ENCODE measurements at regions not wholly inside any gene's neighbourhood (a gene's known extent, or its start where the extent isn't known, plus 50 kb on each side); places are given as distances from the start of the nearest gene placed in this dataset.
A peak's percentile ranks its signal among the peaks of the same experiment; 100 is the strongest.

- DNase-seq (ENCODE audit: low spot score in 2 of 2) (no peak), ATAC-seq (ENCODE audit: low read depth) (no peak)
- peaks cover 4% of the 10 kb centered on the region for H3K4me1 Mint-ChIP-seq
- no peak overlapping the region for H3K27ac Mint-ChIP-seq
- no peaks in the 10 kb centered on the region for H3K36me3 Mint-ChIP-seq
- peaks cover 3% of the 10 kb centered on the region for H3K27me3 Mint-ChIP-seq
- H3K4me3 Mint-ChIP-seq = no peak overlapping the region
- H3K9me3 Mint-ChIP-seq = no peaks in the 10 kb centered on the region
Measured at GRCh38 chr2:221289846-221290245, 282.3 kb downstream of the EPHA4 start.

- no peak overlapping the region for H3K4me3 Mint-ChIP-seq
- no peaks in the 10 kb centered on the region for H3K36me3 Mint-ChIP-seq
- DNase-seq (ENCODE audit: low spot score in 2 of 2) (no peak), ATAC-seq (ENCODE audit: low read depth) (peak; percentile 24)
- H3K4me1 Mint-ChIP-seq = peaks cover 4% of the 10 kb centered on the region
- peaks cover 6% of the 10 kb centered on the region for H3K27me3 Mint-ChIP-seq
- no peaks in the 10 kb centered on the region for H3K9me3 Mint-ChIP-seq
- no peak overlapping the region for H3K27ac Mint-ChIP-seq
Measured at GRCh38 chr2:221293949-221294742, 278.0 kb downstream of the EPHA4 start.

- ATAC-seq (ENCODE audit: low read depth) (no peak), DNase-seq (ENCODE audit: low spot score in 2 of 2) (no peak)
- Mint-ChIP-seq H3K36me3 (no peaks in the 10 kb centered on the region), H3K4me1 (no peaks in the 10 kb centered on the region), H3K9me3 (no peaks in the 10 kb centered on the region), H3K27me3 (no peaks in the 10 kb centered on the region), H3K27ac (no peak overlapping the region), H3K4me3 (no peak overlapping the region)
Measured at GRCh38 chr2:221304916-221305315, 267.2 kb downstream of the EPHA4 start.

- Mint-ChIP-seq H3K4me1 (peaks cover 4% of the 10 kb centered on the region), H3K36me3 (no peaks in the 10 kb centered on the region), H3K27me3 (no peaks in the 10 kb centered on the region), H3K9me3 (no peaks in the 10 kb centered on the region), H3K27ac (no peak overlapping the region), H3K4me3 (no peak overlapping the region)
- no peak for ATAC-seq (ENCODE audit: low read depth)
- DNase-seq (ENCODE audit: low spot score in 2 of 2) = no peak
Measured at GRCh38 chr2:221308507-221309066, 263.5 kb downstream of the EPHA4 start.

GRCh38 chr2:221309892-221310583 lies 262.1 kb downstream of the EPHA4 start:
- Mint-ChIP-seq H3K36me3 (no peaks in the 10 kb centered on the region), H3K4me3 (no peak overlapping the region), H3K4me1 (peaks cover 4% of the 10 kb centered on the region), H3K27me3 (no peaks in the 10 kb centered on the region), H3K27ac (no peak overlapping the region), H3K9me3 (no peaks in the 10 kb centered on the region)
- DNase-seq (ENCODE audit: low spot score in 2 of 2) = no peak
- no peak for ATAC-seq (ENCODE audit: low read depth)

GRCh38 chr2:221310730-221311129 lies 261.4 kb downstream of the EPHA4 start:
- ATAC-seq (ENCODE audit: low read depth) (no peak), DNase-seq (ENCODE audit: low spot score in 2 of 2) (no peak)
- Mint-ChIP-seq H3K9me3 (no peaks in the 10 kb centered on the region), H3K36me3 (no peaks in the 10 kb centered on the region), H3K27ac (no peak overlapping the region), H3K4me1 (peaks cover 4% of the 10 kb centered on the region), H3K27me3 (no peaks in the 10 kb centered on the region), H3K4me3 (no peak overlapping the region)

- Mint-ChIP-seq H3K27ac (no peak overlapping the region), H3K27me3 (no peaks in the 10 kb centered on the region), H3K4me1 (peaks cover 4% of the 10 kb centered on the region), H3K36me3 (no peaks in the 10 kb centered on the region), H3K4me3 (no peak overlapping the region), H3K9me3 (no peaks in the 10 kb centered on the region)
- no peak for ATAC-seq (ENCODE audit: low read depth)
- DNase-seq (ENCODE audit: low spot score in 2 of 2) = no peak
Measured at GRCh38 chr2:221312634-221313033, 259.5 kb downstream of the EPHA4 start.

- Mint-ChIP-seq H3K4me3 (no peak overlapping the region), H3K27ac (no peak overlapping the region), H3K36me3 (no peaks in the 10 kb centered on the region), H3K27me3 (peaks cover 6% of the 10 kb centered on the region), H3K9me3 (no peaks in the 10 kb centered on the region), H3K4me1 (peaks cover 4% of the 10 kb centered on the region)
- DNase-seq (ENCODE audit: low spot score in 2 of 2) (no peak), ATAC-seq (ENCODE audit: low read depth) (no peak)
Measured at GRCh38 chr2:221314786-221315185, 257.3 kb downstream of the EPHA4 start.

GRCh38 chr2:221318376-221319130 lies 253.6 kb downstream of the EPHA4 start:
- Mint-ChIP-seq H3K9me3 (no peaks in the 10 kb centered on the region), H3K36me3 (no peaks in the 10 kb centered on the region), H3K4me3 (no peak overlapping the region), H3K4me1 (no peaks in the 10 kb centered on the region), H3K27ac (no peak overlapping the region), H3K27me3 (peaks cover 6% of the 10 kb centered on the region)
- DNase-seq (ENCODE audit: low spot score in 2 of 2) (no peak), ATAC-seq (ENCODE audit: low read depth) (no peak)

GRCh38 chr2:221322741-221323140 lies 249.4 kb downstream of the EPHA4 start:
- H3K36me3 Mint-ChIP-seq = peaks cover 2% of the 10 kb centered on the region
- no peak for ATAC-seq (ENCODE audit: low read depth)
- H3K4me1 Mint-ChIP-seq = no peaks in the 10 kb centered on the region
- DNase-seq (ENCODE audit: low spot score in 2 of 2) = no peak
- peaks cover 6% of the 10 kb centered on the region for H3K27me3 Mint-ChIP-seq
- H3K27ac Mint-ChIP-seq = no peak overlapping the region
- peaks cover 1% of the 10 kb centered on the region for H3K9me3 Mint-ChIP-seq
- no peak overlapping the region for H3K4me3 Mint-ChIP-seq

- H3K36me3 Mint-ChIP-seq = peaks cover 2% of the 10 kb centered on the region
- H3K4me3 Mint-ChIP-seq = no peak overlapping the region
- ATAC-seq (ENCODE audit: low read depth) = no peak
- H3K9me3 Mint-ChIP-seq = peaks cover 1% of the 10 kb centered on the region
- peaks cover 6% of the 10 kb centered on the region for H3K27me3 Mint-ChIP-seq
- DNase-seq (ENCODE audit: low spot score in 2 of 2) = no peak
- no peak overlapping the region for H3K27ac Mint-ChIP-seq
- H3K4me1 Mint-ChIP-seq = no peaks in the 10 kb centered on the region
Measured at GRCh38 chr2:221323513-221323912, 248.6 kb downstream of the EPHA4 start.

- H3K27me3 Mint-ChIP-seq = peaks cover 4% of the 10 kb centered on the region
- peaks cover 5% of the 10 kb centered on the region for H3K9me3 Mint-ChIP-seq
- no peak overlapping the region for H3K27ac Mint-ChIP-seq
- H3K4me1 Mint-ChIP-seq = no peaks in the 10 kb centered on the region
- ATAC-seq (ENCODE audit: low read depth) (no peak), DNase-seq (ENCODE audit: low spot score in 2 of 2) (no peak)
- H3K4me3 Mint-ChIP-seq = no peak overlapping the region
- peaks cover 3% of the 10 kb centered on the region for H3K36me3 Mint-ChIP-seq
Measured at GRCh38 chr2:221330436-221330835, 241.7 kb downstream of the EPHA4 start.

GRCh38 chr2:221334481-221335218 lies 237.5 kb downstream of the EPHA4 start:
- Mint-ChIP-seq H3K36me3 (peaks cover 2% of the 10 kb centered on the region), H3K27ac (no peak overlapping the region), H3K9me3 (peaks cover 3% of the 10 kb centered on the region), H3K27me3 (peaks cover 6% of the 10 kb centered on the region), H3K4me3 (no peak overlapping the region), H3K4me1 (no peaks in the 10 kb centered on the region)
- ATAC-seq (ENCODE audit: low read depth) (no peak), DNase-seq (ENCODE audit: low spot score in 2 of 2) (no peak)

Measured in memory B cell (primary cell).